ENCODE measurements at regions not wholly inside any gene's neighbourhood (a gene's known extent, or its start where the extent isn't known, plus 50 kb on each side); places are given as distances from the start of the nearest gene placed in this dataset.

DNA sequence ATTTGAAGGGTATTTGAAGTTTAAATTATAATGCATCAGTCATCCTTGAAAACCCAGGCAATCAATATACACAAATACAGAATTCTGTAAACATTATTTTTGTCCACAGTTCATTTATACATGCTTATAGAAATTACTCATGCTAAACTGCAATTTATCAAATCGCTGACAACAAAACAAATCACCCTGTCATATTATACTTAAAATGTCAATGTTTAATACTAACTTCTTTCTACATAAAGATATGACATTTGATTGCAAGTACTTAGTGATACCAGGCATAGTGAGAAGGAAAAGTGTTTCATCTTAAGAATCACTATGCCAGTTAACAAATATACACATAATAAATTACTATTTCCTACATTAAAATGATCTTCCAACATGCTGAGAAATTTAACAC, 232.0 kb downstream of the PCDH20 start:
- Mint-ChIP-seq H3K36me3 (ENCODE audit: low read depth) (no peaks in the 10 kb centered on the region), H3K4me1 (no peaks in the 10 kb centered on the region), H3K27ac (no peak overlapping the region), H3K27me3 (no peaks in the 10 kb centered on the region), H3K4me3 (no peak overlapping the region), H3K9me3 (peaks cover 13% of the 10 kb centered on the region)
- intact Hi-C loops (cut with micrococcal nuclease), result no loop called here
- DNase-seq, result no peak

DNA sequence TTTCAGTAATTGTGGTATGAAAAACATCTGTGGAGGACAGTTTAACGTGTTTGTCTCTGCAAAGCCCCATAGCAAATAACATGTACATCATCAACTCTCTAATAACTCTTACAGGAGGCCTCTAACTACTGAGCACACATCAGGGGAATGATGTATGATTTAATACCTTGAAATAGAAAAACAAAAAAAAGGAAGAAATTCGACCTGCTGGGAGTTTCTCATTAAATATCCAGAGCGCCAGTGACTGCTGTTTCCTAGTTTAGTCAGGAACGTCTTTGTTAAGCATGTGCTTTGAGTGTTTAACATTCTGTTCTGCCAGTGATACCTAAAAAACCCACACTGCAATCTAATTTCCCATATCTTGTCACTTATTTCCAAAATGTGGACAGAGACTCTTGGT, 235.4 kb downstream of the PCDH20 start:
- H3K27me3 Mint-ChIP-seq, result no peaks in the 10 kb centered on the region
- H3K4me1 Mint-ChIP-seq, result no peaks in the 10 kb centered on the region
- H3K36me3 Mint-ChIP-seq (ENCODE audit: low read depth), result no peaks in the 10 kb centered on the region
- intact Hi-C loops (cut with micrococcal nuclease), result no loop called here
- H3K27ac Mint-ChIP-seq, result no peak overlapping the region
- DNase-seq, result no peak
- H3K4me3 Mint-ChIP-seq, result no peak overlapping the region
- H3K9me3 Mint-ChIP-seq, result peaks cover 3% of the 10 kb centered on the region

DNA sequence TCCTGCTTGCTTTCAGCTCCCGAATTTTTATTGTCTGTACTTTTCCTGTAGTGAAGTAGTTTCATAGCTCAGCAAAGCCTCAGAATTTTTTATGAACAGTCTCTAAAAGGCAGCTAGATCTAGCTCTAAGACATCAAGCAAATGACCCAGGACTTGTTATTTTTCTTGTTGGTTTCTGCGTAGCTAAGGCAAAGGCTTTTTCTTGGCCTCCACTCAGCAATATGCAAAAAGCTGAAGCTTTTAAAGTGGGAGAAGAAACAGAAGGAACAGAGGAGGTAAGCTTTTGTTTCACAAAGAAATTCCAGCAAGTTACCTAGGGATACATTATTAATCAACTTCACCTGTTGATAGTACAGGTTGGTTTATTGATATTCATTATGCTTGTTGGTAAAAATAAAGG, 235.9 kb downstream of the PCDH20 start:
- intact Hi-C loops (cut with micrococcal nuclease), result no loop called here
- Mint-ChIP-seq H3K9me3 (peaks cover 3% of the 10 kb centered on the region), H3K4me3 (no peak overlapping the region), H3K4me1 (no peaks in the 10 kb centered on the region), H3K27me3 (no peaks in the 10 kb centered on the region), H3K36me3 (ENCODE audit: low read depth) (no peaks in the 10 kb centered on the region), H3K27ac (no peak overlapping the region)
- no peak for DNase-seq

DNA sequence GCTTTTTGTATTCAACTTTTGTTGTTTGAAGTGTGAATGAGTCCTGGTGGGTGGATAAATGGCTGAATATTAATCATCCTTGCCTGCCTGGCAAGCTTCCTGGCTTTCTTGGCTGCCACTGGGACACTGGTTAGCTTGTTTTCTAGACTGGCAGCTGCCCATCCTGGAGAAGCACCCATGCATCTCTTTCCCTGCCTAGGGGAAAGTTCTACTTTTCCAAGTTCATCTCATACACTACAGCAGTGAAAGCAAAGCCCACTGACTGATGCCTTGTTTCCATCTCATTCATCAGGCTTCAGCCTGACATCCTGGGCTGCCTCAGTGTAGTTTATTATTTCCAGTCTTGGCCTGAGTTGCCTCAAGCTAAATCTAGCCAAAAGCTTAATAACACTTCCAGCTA, 244.8 kb downstream of the PCDH20 start:
- Mint-ChIP-seq H3K9me3 (no peaks in the 10 kb centered on the region), H3K27me3 (no peaks in the 10 kb centered on the region)
- intact Hi-C loops (cut with micrococcal nuclease), result no loop called here

DNA sequence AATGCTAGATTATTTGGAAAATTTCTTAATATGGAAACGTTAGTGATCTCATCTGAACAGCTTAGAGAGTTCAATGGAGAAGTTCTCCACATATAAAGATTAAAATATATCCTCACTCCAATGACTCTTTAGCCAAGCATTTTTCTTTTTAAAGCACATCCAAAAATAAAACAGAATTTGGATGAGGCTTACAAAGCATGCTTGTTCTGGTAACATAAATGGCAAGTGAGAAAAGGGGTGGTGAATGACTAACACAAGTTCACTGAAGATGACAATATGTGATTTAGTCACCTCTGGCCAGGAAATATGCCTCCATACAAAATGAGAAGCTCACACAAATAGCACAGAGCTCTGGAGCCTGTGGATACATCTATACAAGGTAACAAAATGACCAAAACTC, 253.0 kb downstream of the PCDH20 start:
- no peak overlapping the region for H3K4me3 Mint-ChIP-seq
- no peaks in the 10 kb centered on the region for H3K4me1 Mint-ChIP-seq
- no peak for DNase-seq
- H3K27ac Mint-ChIP-seq, result no peak overlapping the region
- intact Hi-C loops (cut with micrococcal nuclease), result no loop called here
- no peaks in the 10 kb centered on the region for H3K9me3 Mint-ChIP-seq
- no peaks in the 10 kb centered on the region for H3K36me3 Mint-ChIP-seq (ENCODE audit: low read depth)
- H3K27me3 Mint-ChIP-seq, result no peaks in the 10 kb centered on the region

More for the DNA sequence above, 244.8 kb downstream of the PCDH20 start:
- H3K36me3 Mint-ChIP-seq (ENCODE audit: low read depth), result no peaks in the 10 kb centered on the region
- no peak overlapping the region for H3K4me3 Mint-ChIP-seq
- no peak overlapping the region for H3K27ac Mint-ChIP-seq
- DNase-seq, result no peak
- no peaks in the 10 kb centered on the region for H3K4me1 Mint-ChIP-seq

DNA sequence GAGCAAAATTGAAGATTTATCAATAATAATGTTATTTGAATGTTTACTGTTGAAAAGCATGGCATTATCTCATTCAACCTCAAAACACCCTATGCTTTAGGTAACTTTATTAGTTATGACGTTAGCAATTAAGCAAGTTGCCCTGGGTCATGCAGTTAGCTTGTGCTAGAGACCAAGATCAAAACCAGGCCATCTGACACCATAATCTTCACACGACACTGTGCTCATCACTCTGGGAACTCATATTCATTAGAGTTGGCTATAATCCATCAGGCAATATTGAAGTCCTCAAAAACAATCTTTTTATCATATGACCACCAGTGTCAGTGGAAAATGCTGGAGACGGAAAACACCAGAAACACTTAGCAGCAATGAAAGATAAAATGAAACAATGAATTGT, 253.5 kb downstream of the PCDH20 start:
- DNase-seq, result no peak
- Mint-ChIP-seq H3K4me1 (no peaks in the 10 kb centered on the region), H3K27me3 (no peaks in the 10 kb centered on the region), H3K36me3 (ENCODE audit: low read depth) (no peaks in the 10 kb centered on the region), H3K9me3 (no peaks in the 10 kb centered on the region), H3K27ac (no peak overlapping the region), H3K4me3 (no peak overlapping the region)
- intact Hi-C loops (cut with micrococcal nuclease), result no loop called here

DNA sequence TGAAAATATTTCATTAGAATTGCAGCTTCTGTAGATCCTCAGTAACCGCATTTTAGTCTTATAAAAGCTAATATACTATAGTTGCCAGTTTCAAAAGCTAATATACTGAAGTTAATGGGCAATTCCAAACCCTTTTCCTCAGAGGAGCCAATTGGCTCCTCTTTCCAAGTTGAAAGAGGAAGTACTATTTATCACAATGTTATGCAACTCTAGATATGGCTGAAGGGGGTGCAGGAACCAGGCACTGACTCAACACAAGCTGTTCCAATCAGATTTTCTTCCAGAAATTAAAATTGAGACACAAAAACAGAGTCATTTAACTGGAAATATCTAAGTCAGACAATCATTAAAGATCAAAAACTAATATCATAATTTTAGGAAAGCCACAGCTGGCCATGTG, 258.9 kb downstream of the PCDH20 start:
- no peak overlapping the region for H3K4me3 Mint-ChIP-seq
- H3K27ac Mint-ChIP-seq, result no peak overlapping the region
- no peaks in the 10 kb centered on the region for H3K36me3 Mint-ChIP-seq (ENCODE audit: low read depth)
- DNase-seq, result no peak
- H3K4me1 Mint-ChIP-seq, result no peaks in the 10 kb centered on the region
- intact Hi-C loops (cut with micrococcal nuclease), result no loop called here
- no peaks in the 10 kb centered on the region for H3K9me3 Mint-ChIP-seq
- H3K27me3 Mint-ChIP-seq, result no peaks in the 10 kb centered on the region

DNA sequence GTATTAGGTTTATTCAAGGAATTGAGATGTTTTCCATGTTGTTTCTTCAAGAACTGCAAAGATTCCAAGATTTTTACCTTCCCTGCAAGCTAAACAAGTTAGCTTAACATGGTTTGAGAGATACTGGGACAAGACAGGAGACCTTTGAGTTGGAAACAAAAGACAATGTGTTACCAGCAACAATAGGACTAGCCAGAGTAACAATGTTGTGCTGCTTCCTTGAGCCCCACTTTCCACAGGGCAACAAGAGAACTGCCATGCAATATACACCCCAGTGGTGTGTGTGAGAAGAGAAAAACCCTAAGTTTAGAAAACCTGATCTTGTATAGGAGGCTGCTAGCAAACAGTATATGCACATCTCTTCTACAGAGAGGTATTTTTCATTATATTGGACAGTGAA, 264.6 kb downstream of the PCDH20 start:
- no peaks in the 10 kb centered on the region for H3K36me3 Mint-ChIP-seq (ENCODE audit: low read depth)
- no peaks in the 10 kb centered on the region for H3K27me3 Mint-ChIP-seq
- peaks cover 9% of the 10 kb centered on the region for H3K9me3 Mint-ChIP-seq
- DNase-seq, result no peak
- intact Hi-C loops (cut with micrococcal nuclease), result no loop called here
- no peak overlapping the region for H3K27ac Mint-ChIP-seq
- no peak overlapping the region for H3K4me3 Mint-ChIP-seq
- H3K4me1 Mint-ChIP-seq, result no peaks in the 10 kb centered on the region

DNA sequence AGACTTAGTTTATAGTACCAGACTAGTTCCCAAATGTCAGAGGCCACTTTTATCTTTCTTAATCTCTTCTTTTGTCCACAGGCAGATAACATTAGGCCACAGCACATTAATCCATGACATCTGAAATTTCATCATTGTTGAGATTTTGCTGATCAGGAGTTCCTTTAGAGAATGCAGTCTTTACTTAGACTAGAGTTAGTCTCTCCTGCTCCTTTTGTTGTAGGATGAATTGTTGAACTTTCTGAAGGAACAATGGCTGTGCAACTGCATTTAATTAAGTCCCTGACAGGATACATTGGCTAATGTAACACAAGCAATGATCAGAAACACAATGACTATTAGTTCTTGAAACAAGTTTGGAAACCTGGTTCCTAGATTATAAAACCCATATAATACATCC, 266.3 kb downstream of the PCDH20 start:
- intact Hi-C loops (cut with micrococcal nuclease), result no loop called here
- no peak overlapping the region for H3K4me3 Mint-ChIP-seq
- H3K36me3 Mint-ChIP-seq (ENCODE audit: low read depth), result no peaks in the 10 kb centered on the region

DNA sequence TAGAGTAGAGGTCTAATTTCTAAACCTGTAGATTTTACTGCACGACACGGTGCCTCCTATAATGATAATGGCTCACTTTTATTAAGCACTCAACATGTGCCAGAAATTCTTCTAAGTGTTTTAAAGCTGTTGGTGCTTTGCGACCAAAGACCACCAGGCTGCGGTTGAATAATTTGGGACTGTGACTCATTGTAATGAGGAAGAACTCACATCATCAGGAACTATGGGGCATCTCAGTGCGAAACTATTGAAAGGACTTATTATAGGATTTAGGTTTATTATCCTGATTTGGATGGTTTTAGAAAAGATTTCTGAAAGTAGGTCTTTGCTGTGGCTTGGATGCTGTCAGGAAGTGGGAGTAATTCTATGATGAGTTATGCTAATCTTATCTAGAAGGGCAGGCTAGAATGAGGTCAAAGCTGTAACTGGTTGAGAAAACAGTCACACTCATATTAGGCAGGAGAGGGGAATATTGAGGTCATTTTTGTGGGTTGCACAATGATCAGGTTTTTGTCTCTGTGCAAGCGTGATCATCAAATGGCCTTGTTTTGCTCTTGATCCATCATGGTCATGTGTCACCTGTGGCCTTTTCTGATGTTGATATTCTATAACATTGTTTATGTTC, 266.8 kb downstream of the PCDH20 start:
- Mint-ChIP-seq H3K4me3 (no peak overlapping the region), H3K27ac (no peak overlapping the region), H3K36me3 (ENCODE audit: low read depth) (no peaks in the 10 kb centered on the region), H3K27me3 (no peaks in the 10 kb centered on the region), H3K4me1 (no peaks in the 10 kb centered on the region), H3K9me3 (peaks cover 12% of the 10 kb centered on the region)
- intact Hi-C loops (cut with micrococcal nuclease), result no loop called here
- DNase-seq, result no peak

More for the DNA sequence above, 266.3 kb downstream of the PCDH20 start:
- no peaks in the 10 kb centered on the region for H3K27me3 Mint-ChIP-seq
- no peak overlapping the region for H3K27ac Mint-ChIP-seq
- peaks cover 12% of the 10 kb centered on the region for H3K9me3 Mint-ChIP-seq
- no peaks in the 10 kb centered on the region for H3K4me1 Mint-ChIP-seq
- DNase-seq, result no peak

DNA sequence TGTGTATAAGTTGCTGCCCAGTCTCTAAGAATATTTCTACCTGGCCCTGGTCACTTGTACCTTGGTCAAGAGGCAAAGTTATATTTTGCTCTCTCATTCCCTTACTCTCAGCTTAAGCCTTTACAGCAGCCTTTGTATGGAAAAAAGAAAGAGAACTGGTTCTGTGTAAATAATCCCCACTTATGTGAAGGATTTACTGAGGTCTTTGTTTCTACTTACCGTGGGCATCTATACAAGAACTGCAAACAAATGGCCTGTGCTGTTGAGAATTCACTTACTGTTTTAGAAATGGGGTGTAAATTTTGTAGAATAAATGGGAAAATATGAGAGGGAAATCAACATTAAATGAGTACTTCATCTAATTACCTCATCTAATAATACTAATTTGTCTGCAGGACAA, 267.4 kb downstream of the PCDH20 start:
- no peak for DNase-seq
- intact Hi-C loops (cut with micrococcal nuclease), result no loop called here
- H3K9me3 Mint-ChIP-seq, result peaks cover 12% of the 10 kb centered on the region
- H3K4me1 Mint-ChIP-seq, result no peaks in the 10 kb centered on the region
- H3K36me3 Mint-ChIP-seq (ENCODE audit: low read depth), result no peaks in the 10 kb centered on the region
- no peaks in the 10 kb centered on the region for H3K27me3 Mint-ChIP-seq
- no peak overlapping the region for H3K4me3 Mint-ChIP-seq
- no peak overlapping the region for H3K27ac Mint-ChIP-seq

DNA sequence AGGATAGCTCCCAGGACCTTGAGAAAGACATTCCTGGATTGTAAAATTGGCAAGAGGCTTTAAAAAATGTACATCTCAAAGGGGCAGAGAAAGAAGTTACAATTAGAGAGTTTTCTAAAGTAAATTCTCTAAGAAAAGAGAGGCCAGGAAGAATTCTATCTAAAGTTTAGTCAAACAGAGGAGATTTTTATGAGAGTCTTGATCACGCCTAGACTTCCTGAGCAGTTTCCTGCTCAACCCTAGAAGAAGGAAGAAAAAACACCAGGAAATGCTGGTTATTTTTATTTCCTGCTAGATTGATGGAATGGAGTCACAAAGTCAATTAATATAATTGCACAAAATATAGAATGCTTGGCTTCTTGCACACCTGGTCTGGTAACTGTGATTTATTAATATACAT, 269.1 kb downstream of the PCDH20 start:
- Mint-ChIP-seq H3K27ac (no peak overlapping the region), H3K4me3 (no peak overlapping the region), H3K36me3 (ENCODE audit: low read depth) (no peaks in the 10 kb centered on the region), H3K27me3 (no peaks in the 10 kb centered on the region), H3K4me1 (no peaks in the 10 kb centered on the region), H3K9me3 (peaks cover 12% of the 10 kb centered on the region)
- intact Hi-C loops (cut with micrococcal nuclease), result no loop called here
- DNase-seq, result no peak

DNA sequence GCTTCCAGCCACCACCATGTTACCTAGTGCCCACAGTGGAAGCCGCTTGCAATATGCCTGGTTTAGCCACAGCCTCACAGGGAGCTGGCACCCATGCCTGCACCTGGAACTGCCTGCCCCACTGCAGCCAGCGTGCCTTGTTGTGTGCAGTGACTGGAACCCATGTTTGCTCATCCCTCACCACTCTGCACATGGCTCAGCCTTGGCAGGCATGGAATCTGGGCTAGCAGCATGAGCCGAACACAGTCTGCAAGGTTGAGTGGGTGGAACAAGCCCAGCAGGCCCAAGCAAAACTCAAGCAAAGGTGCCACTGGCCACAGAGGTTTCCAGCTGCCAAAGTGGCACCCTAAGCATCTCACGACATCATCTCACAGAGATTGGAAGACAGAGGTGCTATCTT, 269.5 kb downstream of the PCDH20 start:
- Mint-ChIP-seq H3K4me3 (no peak overlapping the region), H3K4me1 (no peaks in the 10 kb centered on the region), H3K36me3 (ENCODE audit: low read depth) (no peaks in the 10 kb centered on the region), H3K27me3 (no peaks in the 10 kb centered on the region), H3K27ac (no peak overlapping the region), H3K9me3 (peaks cover 12% of the 10 kb centered on the region)
- DNase-seq, result no peak
- intact Hi-C loops (cut with micrococcal nuclease), result no loop called here

DNA sequence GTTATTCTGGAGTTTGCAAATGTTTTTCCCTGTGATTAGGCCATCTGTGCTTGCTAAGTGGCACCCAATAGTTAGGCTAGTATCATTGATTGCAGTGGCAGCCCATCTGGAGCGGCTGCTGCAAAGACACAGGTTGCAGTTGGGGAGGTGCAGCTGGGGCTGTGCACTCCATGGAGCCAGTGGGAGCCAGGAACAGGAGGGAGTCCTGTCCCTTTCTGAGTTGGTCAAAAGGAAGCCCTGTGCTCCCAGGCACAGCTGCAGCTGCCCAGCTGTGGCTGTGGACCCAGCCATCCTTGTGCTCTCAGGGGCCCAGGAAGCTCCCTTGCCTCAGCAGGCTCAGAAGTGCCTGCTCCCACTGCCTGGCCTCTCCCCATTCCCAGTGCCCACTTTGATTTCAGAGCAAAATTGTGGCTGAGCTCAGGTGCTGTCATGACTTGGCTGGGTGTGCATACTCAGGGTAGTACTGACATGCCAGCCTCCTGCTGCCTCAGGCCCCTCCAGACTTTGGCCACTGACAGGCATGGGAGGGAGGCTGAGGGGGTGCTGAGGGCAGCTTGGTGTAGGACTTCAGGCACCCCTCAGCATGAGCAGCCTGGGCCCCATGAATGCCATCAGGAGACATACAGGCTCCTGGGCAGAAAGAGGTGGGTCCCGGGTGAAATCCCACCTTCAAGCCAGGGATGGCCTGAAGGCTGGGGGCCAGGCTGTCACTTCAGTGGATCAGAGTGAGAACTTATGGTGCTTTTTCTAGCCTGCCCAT, 270.6 kb downstream of the PCDH20 start:
- Mint-ChIP-seq H3K27ac (no peak overlapping the region), H3K36me3 (ENCODE audit: low read depth) (no peaks in the 10 kb centered on the region), H3K27me3 (no peaks in the 10 kb centered on the region), H3K9me3 (peaks cover 12% of the 10 kb centered on the region), H3K4me1 (no peaks in the 10 kb centered on the region), H3K4me3 (no peak overlapping the region)
- intact Hi-C loops (cut with micrococcal nuclease), result no loop called here
- no peak for DNase-seq

DNA sequence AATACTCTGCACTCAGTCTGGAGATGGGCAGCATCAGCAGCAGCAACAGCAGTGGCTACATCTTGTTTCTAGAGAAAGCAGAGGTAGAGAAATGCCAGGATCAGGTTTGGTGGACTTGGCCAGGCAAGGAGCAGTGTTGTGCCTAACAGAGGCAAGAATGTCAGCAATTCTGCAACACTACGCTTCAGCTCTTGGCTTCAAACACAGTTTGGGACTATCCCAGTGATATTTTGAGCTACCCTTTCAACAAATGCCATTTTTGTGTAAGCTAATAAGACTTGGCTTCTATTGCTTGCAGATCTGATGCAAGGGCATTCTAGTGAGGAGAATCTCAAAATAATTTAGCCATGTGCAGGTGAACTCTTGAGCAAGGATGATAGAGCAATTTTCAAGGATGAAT, 271.3 kb downstream of the PCDH20 start:
- Mint-ChIP-seq H3K9me3 (peaks cover 12% of the 10 kb centered on the region), H3K4me1 (no peaks in the 10 kb centered on the region), H3K27me3 (no peaks in the 10 kb centered on the region), H3K36me3 (ENCODE audit: low read depth) (no peaks in the 10 kb centered on the region), H3K27ac (no peak overlapping the region), H3K4me3 (no peak overlapping the region)
- intact Hi-C loops (cut with micrococcal nuclease), result no loop called here
- DNase-seq, result no peak

Data from activated CD4-positive, alpha-beta T cell treated with anti-CD3 and anti-CD28 coated beads, Interleukin-2, amount 10 ng/mL, durations not matched to agents 24 days and 14 days (primary cell).